ENCODE measurements at regions not wholly inside any gene's neighbourhood (a gene's known extent, or its start where the extent isn't known, plus 50 kb on each side); places are given as distances from the start of the nearest gene placed in this dataset.
"Not testable (repeated sequence)": the region's sequence is repeated elsewhere in the genome, so short reads cannot be mapped to it uniquely, and the experiment has no call there.

DNA sequence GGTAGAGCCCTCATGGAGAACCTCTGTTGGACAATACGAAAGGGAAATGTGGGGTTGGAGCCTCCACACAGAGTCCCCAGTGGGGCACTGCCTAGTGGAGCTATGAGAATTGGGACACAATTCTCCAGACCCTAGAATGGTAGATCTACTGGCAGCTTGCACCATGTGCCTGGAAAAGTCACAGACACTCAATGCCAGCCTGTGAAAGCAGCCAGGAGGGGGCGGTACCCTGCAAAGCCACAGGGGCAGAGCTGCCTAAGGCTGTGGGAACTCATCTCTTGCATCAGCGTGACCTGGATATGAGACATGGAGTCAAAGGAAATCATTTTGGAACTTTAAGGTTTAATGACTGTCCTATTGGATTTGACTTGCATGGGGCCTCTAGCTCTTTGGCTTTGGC lies 179.1 kb upstream of the LAMA2 start:
- TF ChIP-seq, protein P1, sequence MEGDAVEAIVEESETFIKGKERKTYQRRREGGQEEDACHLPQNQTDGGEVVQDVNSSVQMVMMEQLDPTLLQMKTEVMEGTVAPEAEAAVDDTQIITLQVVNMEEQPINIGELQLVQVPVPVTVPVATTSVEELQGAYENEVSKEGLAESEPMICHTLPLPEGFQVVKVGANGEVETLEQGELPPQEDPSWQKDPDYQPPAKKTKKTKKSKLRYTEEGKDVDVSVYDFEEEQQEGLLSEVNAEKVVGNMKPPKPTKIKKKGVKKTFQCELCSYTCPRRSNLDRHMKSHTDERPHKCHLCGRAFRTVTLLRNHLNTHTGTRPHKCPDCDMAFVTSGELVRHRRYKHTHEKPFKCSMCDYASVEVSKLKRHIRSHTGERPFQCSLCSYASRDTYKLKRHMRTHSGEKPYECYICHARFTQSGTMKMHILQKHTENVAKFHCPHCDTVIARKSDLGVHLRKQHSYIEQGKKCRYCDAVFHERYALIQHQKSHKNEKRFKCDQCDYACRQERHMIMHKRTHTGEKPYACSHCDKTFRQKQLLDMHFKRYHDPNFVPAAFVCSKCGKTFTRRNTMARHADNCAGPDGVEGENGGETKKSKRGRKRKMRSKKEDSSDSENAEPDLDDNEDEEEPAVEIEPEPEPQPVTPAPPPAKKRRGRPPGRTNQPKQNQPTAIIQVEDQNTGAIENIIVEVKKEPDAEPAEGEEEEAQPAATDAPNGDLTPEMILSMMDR (IDR thresholded peaks at IDR 0.05; ENCODE audit: insufficient read depth, low read length) = not testable (repeated sequence)
- TF ChIP-seq, protein P2, sequence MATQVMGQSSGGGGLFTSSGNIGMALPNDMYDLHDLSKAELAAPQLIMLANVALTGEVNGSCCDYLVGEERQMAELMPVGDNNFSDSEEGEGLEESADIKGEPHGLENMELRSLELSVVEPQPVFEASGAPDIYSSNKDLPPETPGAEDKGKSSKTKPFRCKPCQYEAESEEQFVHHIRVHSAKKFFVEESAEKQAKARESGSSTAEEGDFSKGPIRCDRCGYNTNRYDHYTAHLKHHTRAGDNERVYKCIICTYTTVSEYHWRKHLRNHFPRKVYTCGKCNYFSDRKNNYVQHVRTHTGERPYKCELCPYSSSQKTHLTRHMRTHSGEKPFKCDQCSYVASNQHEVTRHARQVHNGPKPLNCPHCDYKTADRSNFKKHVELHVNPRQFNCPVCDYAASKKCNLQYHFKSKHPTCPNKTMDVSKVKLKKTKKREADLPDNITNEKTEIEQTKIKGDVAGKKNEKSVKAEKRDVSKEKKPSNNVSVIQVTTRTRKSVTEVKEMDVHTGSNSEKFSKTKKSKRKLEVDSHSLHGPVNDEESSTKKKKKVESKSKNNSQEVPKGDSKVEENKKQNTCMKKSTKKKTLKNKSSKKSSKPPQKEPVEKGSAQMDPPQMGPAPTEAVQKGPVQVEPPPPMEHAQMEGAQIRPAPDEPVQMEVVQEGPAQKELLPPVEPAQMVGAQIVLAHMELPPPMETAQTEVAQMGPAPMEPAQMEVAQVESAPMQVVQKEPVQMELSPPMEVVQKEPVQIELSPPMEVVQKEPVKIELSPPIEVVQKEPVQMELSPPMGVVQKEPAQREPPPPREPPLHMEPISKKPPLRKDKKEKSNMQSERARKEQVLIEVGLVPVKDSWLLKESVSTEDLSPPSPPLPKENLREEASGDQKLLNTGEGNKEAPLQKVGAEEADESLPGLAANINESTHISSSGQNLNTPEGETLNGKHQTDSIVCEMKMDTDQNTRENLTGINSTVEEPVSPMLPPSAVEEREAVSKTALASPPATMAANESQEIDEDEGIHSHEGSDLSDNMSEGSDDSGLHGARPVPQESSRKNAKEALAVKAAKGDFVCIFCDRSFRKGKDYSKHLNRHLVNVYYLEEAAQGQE (IDR thresholded peaks at IDR 0.05; ENCODE audit: insufficient replicate concordance, low read depth) = not testable (repeated sequence)
